Epidermal melanocyte (primary cell): ENCODE measurements at regions not wholly inside any gene's neighbourhood (a gene's known extent, or its start where the extent isn't known, plus 50 kb on each side); places are given as distances from the start of the nearest gene placed in this dataset.
"Not testable (repeated sequence)": the region's sequence is repeated elsewhere in the genome, so short reads cannot be mapped to it uniquely, and the experiment has no call there.

Experiments
- DNase-seq: peaks from one replicate; pipeline ENCODE4 v3.0.0; 2011; ENCODE audit warnings: low spot score; ENCODE audit not compliant: insufficient read length

GRCh38 chr5:19287548-19288277 is 700.3 kb downstream of the CDH18 start:
- DNase-seq: not testable (repeated sequence)

- not testable (repeated sequence) for DNase-seq
Observed at GRCh38 chr5:19288311-19288710, 699.7 kb downstream of the CDH18 start.

- DNase-seq: no peak
Observed at GRCh38 chr5:19297934-19298333, 690.1 kb downstream of the CDH18 start.

GRCh38 chr5:19301271-19301670 is 686.7 kb downstream of the CDH18 start:
- DNase-seq: no peak

GRCh38 chr5:19314840-19315239 is 673.2 kb downstream of the CDH18 start:
- no peak for DNase-seq

GRCh38 chr5:19319252-19319651 is 668.7 kb downstream of the CDH18 start:
- no peak for DNase-seq

GRCh38 chr5:19322716-19323485 is 665.1 kb downstream of the CDH18 start:
- no peak for DNase-seq

- DNase-seq: no peak
Observed at GRCh38 chr5:19334278-19334677, 653.7 kb downstream of the CDH18 start.

GRCh38 chr5:19342942-19343341 is 645.1 kb downstream of the CDH18 start:
- DNase-seq: no peak

- no peak for DNase-seq
Observed at GRCh38 chr5:19352120-19352519, 635.9 kb downstream of the CDH18 start.

- DNase-seq: no peak
Observed at GRCh38 chr5:19369048-19369447, 619.0 kb downstream of the CDH18 start.

- DNase-seq: no peak
Observed at GRCh38 chr5:19369561-19369960, 618.4 kb downstream of the CDH18 start.

GRCh38 chr5:19370655-19371386 is 617.2 kb downstream of the CDH18 start:
- DNase-seq: no peak

- DNase-seq: no peak
Observed at GRCh38 chr5:19388391-19388790, 599.6 kb downstream of the CDH18 start.

- DNase-seq: no peak
Observed at GRCh38 chr5:19401032-19401431, 587.0 kb downstream of the CDH18 start.

- DNase-seq: no peak
Observed at GRCh38 chr5:19406576-19407365, 581.2 kb downstream of the CDH18 start.

- DNase-seq: no peak
Observed at GRCh38 chr5:19408149-19408548, 579.9 kb downstream of the CDH18 start.

- DNase-seq: no peak
Observed at GRCh38 chr5:19411936-19412335, 576.1 kb downstream of the CDH18 start.
